ENCODE measurements at regions not wholly inside any gene's neighbourhood (a gene's known extent, or its start where the extent isn't known, plus 50 kb on each side); places are given as distances from the start of the nearest gene placed in this dataset.

DNA sequence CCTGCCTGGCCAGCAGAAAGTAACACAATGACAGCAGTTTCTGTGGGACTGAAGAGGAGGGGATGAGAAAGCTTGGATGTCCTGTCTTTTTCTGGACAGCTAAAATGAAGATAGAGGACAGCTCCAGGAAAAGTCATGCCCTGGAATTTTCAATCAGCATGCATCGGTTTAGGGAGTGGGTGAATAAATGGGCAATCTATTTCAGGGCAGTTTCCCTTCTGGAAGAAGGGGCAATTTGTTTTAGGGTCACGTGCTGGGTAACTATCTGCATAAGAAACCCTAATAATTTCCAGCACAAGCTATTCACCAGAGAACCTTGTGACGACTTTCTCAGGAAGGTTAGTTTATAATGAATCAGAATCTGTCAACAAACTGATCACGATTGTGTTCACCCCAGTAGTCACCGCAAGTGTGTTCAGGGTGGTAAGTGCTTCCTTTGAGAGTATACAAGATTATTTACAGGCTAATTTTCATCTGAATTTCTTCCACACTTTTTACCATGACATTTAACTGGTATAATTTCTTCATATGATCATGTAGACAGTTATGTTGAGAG lies 318.0 kb upstream of the GBE1 start:
- DNase-seq: no peak

GRCh38 chr3:82078246-82078645 lies 316.8 kb upstream of the GBE1 start:
- no peak for DNase-seq

DNA sequence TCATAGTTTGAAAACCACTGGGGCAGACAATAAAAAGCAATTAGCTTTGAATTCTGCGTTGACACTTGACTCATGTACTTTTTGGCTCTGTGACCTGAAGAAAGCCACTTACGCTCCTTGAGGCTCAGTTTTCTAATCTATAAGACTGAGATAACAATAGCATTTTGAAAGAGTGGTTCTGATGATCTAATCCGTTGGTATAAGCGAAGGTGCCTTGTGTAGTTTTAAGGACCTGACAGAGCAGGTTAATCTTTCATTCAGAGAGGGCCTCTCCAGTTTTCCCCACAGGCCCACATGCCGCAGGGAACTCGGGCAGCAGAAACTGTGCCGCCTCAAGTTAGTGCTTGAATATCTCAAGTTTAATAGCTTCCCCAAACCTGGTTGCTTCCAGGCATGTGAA lies 306.0 kb upstream of the GBE1 start:
- DNase-seq: no peak

- DNase-seq: no peak
These were observed 297.4 kb upstream of the GBE1 start for GRCh38 chr3:82058809-82059208.

DNA sequence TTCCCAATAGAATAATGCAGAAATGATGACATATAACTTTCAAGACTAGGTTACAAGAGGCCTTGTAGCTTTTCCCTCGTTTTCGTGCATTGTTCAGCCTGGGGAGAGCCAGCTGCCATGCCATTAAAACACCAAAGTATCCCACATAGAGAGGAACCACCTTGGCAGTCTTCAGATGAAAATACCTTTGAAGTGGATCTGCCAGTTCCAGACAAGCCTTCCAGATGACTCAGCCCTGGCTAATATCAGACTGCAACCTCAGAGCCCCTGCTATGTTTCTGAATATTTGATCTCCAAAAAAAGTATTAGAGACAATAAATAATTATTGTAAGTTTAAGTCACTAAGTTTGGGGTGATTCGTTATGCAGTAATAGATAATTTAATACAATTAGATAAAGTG lies 294.3 kb upstream of the GBE1 start:
- DNase-seq: no peak

GRCh38 chr3:82054849-82055248 lies 293.4 kb upstream of the GBE1 start:
- DNase-seq: no peak

DNA sequence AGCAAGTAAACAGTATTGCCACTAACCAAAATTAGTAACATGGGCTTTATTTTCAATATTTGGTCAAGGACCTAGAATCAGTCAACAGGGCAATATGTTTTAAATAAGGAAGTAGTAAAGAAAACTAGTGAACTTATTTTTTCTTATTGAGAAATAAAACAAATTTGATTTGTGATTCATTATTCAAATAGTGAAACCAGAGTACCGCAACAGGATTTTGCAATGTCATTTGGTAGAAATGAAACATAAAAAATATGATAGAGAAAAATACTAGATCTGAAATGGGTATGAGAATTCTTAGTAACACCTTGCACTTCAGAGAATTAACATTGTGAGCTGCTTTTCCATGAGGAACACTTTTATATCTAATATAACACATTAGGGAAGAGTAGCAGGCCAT lies 291.8 kb upstream of the GBE1 start:
- DNase-seq: no peak

DNA sequence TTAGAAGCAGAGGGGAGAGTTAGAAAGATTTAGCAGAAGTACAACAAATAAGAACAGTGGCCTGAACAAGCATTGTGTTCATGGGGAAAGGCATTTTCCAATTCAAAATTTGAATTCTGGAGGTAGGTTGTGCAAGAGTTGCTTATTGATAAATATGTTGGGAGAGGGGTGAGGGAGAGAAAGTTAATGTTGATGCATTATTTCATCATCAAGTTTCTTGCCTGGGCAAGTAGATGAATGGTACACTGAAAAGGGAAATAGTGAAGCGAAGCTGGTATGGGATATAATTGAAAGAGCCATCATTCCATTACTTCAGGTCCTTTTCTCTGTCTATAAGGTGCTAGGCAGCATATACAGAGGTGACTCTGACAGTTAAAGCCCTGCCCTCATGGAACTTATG lies 288.9 kb upstream of the GBE1 start:
- DNase-seq: no peak

DNA sequence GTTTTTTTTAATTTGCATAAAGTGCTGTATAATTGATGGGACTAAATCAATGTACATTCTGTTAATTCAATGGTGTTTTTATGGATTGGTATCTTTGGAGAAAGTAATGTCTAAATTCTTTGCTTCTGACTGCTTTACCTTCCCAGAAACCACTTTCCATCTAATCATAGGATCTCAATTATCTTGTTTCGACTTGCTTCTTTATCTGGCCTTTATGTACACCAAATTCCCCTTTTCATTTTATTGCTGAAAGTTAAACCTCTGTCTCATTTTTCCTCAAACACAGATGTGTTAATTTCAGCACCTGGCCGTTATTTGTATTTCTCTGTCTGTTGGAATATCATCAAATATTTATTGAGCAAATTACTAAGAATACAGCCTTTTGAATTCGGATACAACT lies 287.3 kb upstream of the GBE1 start:
- DNase-seq: no peak

DNA sequence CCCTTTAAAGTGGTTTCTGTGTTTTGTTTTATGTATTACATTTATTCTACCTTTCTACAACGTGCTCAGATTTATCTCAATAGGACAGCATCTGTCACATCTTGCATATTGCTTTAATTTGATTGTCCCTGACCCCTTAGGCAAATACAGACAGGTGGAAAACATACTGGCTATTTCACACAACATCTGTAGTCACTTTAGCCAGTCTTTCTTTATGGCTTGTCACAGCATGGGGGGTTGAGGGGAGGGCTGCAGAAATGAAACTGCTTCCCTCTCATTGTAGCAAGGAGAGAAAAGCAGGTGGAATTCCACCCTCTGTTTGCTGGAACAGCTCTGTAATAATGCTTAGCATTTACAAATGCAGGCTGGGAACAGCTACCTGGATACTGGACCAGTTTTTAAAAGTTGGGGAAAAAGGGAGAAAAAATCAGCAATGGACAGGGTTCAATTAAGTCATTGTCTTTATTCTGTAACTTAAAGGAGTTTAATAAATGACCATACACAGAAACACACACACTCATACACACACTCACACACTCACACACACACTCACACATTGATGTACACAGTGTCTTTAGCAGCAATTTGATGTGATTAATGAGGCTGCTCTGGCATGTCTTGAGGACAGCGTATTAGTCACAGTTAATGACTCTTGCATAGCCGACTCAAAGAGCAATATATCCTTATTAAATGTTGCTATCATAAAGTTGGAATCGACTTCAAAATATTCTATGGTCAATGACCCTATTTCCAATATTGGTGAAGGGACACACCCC lies 283.7 kb upstream of the GBE1 start:
- no peak for DNase-seq

DNA sequence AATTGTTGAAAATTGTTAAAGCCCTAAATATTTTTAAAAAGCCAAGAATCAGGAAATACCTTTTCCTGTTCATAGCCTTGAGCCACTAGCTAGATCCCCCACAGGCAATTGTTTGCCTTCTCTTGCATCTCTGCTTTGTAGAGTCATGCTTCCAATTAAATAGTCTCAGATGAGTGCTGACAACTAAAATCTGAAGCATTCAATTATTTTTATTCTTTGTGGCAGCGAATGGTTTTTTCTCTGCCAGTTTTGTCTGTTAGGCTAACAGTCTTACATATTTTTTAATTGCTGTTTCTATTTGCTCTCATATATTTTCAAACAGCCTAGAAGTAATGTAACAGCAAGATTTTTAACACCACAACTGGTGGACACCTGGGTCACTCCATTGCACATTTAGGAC lies 277.1 kb upstream of the GBE1 start:
- no peak for DNase-seq

- DNase-seq: no peak
These were observed 271.7 kb upstream of the GBE1 start for GRCh38 chr3:82033186-82033585.

DNA sequence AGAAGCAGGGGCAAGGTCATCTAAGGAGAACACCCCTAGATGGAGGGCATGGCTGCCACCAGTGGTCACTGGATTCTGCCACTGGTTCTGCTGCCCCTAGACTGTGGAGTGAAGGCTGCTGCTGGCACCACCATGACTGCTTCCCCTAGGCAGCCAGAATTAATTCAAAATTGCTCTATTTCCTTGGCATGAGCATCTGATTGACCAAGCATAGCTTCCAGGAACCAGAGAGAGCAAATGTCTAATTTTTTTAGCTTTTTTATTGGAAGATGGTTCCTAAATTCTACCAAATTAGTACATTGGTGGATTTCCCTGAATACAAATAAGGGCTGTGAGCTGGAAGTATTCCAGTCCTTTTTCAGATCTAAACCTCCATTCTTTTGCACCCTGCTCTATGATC lies 270.2 kb upstream of the GBE1 start:
- no peak for DNase-seq

DNA sequence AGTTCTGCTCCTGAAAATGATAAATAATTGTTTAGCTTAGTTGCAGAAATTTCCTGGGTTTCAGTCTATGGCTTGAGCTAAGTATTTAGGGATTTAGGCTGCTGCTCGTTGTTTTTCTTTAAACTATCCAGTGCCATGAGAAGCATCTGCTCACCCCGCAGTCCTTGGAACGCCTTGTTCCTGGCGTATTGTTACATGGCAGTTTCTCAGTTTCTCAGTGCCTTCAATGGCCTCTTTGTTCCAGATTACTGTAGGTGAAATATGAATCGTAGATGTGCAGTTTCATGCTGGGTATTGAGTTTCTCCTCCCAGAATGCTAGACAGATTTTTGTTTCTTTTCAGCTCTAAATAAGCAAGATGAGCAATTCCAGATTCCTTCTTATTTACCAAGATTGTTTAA lies 269.5 kb upstream of the GBE1 start:
- DNase-seq: no peak

DNA sequence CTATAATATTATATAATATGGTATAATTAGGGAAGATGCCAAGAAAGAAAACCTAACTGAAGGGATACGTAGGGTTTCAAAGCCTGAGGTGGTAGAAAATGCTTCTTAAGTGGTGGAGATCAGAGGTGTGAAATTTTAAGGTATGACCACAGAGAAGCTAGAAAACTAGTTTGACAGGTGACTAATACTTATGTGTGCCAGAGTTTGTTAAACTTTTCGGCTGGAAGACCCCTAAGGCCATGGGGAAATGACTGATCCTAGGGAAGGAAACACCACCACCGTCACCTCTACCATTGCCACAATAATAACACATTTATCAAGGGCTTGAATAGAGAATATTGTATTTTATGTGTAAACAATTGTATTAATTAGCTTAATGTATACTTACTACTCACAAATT lies 261.4 kb upstream of the GBE1 start:
- DNase-seq: no peak

GRCh38 chr3:82020282-82020681 lies 258.8 kb upstream of the GBE1 start:
- DNase-seq: no peak

DNA sequence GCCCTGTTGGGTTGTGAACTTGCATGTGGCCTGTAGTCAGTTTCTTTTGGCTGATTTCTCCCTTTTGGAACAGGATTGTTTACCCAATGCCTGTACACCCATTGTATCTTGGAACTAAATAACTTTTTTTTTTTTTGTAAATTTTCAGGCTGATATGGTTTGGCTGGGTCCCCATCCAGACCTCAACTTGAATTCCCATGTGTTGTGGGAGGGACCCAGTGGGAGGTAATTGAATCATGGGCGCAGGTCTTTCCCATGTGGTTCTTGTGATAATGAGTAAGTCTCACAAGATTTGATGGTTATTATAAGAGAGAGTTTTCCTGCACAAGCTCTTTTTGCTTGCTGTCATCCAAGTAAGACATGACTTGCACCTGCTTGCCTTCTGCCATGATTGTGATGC lies 253.8 kb upstream of the GBE1 start:
- no peak for DNase-seq

DNA sequence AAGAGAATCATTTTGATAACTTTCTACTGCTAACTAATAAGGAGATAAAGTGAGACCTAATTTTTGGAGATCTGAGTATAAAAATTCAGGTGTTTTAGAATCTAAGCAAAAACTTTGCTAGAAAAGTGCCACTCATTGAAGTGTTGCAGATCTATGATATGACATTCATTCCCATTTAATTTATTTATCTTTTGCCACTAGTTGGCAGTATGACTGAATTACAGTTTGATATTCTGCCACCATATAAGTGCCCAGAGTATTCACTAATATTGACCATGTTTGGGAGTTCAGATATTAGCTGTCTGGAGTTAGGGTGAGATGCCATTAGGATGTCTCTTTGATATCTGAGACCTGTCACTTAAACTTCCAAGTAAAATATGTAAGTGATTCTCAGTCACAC lies 251.3 kb upstream of the GBE1 start:
- DNase-seq: no peak

- DNase-seq: no peak
These were observed 249.9 kb upstream of the GBE1 start for GRCh38 chr3:82011336-82011735.

- DNase-seq: no peak
These were observed 243.8 kb upstream of the GBE1 start for GRCh38 chr3:82005266-82005665.

DNA sequence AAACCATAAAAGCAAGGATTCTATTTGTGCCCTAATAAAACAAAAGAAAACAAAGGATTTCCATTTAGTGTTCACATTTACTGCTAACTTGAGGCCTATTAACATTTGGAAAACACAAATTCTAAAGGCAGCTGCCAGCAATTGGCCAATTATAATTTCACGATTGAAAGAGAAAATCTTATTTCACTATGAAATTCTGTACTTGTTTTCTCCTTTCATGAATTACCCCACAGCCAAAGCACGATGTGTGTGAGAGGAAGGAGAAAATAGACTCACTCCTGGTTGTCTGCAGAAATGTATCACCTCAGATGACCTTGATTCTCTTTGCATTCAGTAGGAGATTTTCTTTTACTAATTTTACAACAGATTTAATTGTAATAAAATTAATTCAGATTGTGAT lies 242.8 kb upstream of the GBE1 start:
- DNase-seq: no peak

DNA sequence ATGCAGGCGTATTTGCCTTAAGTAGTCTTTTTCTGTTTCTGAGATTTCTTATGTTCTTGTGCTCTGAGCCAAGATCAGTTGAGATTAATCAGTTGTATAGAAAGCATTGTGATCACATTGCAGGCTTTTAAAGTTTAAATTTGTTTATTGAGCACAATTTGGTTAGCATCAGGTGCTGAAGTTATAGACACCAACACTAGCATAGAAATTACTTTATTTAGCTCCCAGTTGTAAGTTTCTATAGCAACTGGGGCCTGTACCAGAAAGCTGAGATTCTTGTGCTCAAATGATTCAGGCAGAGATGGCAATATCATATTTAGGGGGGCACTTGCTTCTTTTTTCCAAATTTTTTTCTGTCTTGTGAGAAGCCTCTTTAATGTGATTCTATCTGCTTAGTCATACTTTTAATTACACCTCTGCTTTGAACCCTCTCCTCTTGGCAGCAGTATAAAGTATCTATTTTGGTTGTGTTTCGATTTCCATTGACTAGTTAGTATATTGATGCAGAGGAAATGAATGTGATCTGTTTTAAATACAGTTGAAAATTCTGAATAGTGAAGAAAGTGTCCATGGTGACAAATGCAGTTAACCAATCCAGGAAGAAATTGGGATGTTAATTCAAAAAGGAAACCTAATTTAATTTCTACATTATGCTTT lies 241.7 kb upstream of the GBE1 start:
- DNase-seq: no peak

- no peak for DNase-seq
These were observed 241.0 kb upstream of the GBE1 start for GRCh38 chr3:82002491-82002890.

GRCh38 chr3:82001276-82001923 lies 240.0 kb upstream of the GBE1 start:
- DNase-seq: no peak

Data from activated CD8-positive, alpha-beta memory T cell treated with anti-CD3 and anti-CD28 coated beads, Interleukin-2, amount 50 U/mL, for 48 hours (primary cell).